HepG2 (cell line): ENCODE measurements at regions not wholly inside any gene's neighbourhood (a gene's known extent, or its start where the extent isn't known, plus 50 kb on each side); places are given as distances from the start of the nearest gene placed in this dataset.

ENCODE experiments used
- ATAC-seq: fragments of 200-7000 bp; cut with Tn5 transposase; 3 replicates; pipeline ENCODE4 v1.9.1; 2020; ENCODE audit warnings: mild to moderate bottlenecking, moderate library complexity
- BruUV-seq: library from RNA; stranded (reverse); fragments of 400-500 nt; replicated peaks from 2 replicates; lab custom pipeline; 2021; lab: Mats Ljungman, UMichigan
- CTCF ChIA-PET: fragments of 300-600 bp; formaldehyde crosslinking; extraction: SDS; loops from one replicate; lab custom pipeline; 2021; ENCODE audit warnings: low total read pairs, inconsistent platforms, low intra/inter-chr PET ratio; lab: Yijun Ruan, JAX
- POLR2A ChIA-PET: fragments of 350-600 bp; sonication (Branson Sonifier 250); formaldehyde crosslinking; loops from one replicate; lab custom pipeline; 2020; ENCODE audit warnings: antibody characterized with exemption, inconsistent platforms; lab: Yijun Ruan, JAX
- DNase-seq: peaks from one replicate; pipeline ENCODE4 v3.0.0-alpha.2; 2015; ENCODE audit warnings: low spot score
- FAIRE-seq: peaks from 3 replicates; lab custom pipeline; 2011; peaks lifted over from hg19 to GRCh38; lab: Jason Lieb, UNC
- H2AFZ ChIP-seq: one replicate; pipeline ENCODE4 v1.6.1; 2011; ENCODE audit warnings: low read length, inconsistent platforms
- H3K27ac ChIP-seq: fragments of 300-600 bp; 3 replicates; pipeline ENCODE4 v1.8.0; 2011; ENCODE audit warnings: mixed run types, mild to moderate bottlenecking, mixed read lengths, low read length, inconsistent platforms; ENCODE audit not compliant: insufficient read depth; ENCODE audit errors: extremely low read length
- H3K27me3 ChIP-seq, 2 experiments: fragments of 200-600 bp in 1 of 2; 2 replicates in 1 of 2; 3 replicates in 1 of 2; pipeline versions ENCODE4 v1.6.0 to v1.8.0; 2011; ENCODE audit warnings: low read length in 2 of 2, mild to moderate bottlenecking in 2 of 2, moderate library complexity in 2 of 2, inconsistent platforms in 1 of 2; ENCODE audit not compliant: insufficient read depth in 2 of 2, control insufficient read depth in 1 of 2
- H3K36me3 ChIP-seq, 2 experiments: fragments of 200-600 bp in 1 of 2; replicated peaks in 1 of 2; 2 replicates in 1 of 2; 3 replicates in 1 of 2; pipeline versions ENCODE4 v1.5.1 to v1.8.0; 2011; ENCODE audit warnings: low read length in 2 of 2, inconsistent platforms in 1 of 2; ENCODE audit not compliant: insufficient read depth in 2 of 2, control insufficient read depth in 1 of 2
- H3K4me1 ChIP-seq: 2 replicates; pipeline ENCODE4 v1.5.1; 2012; ENCODE audit warnings: low read length, inconsistent platforms; ENCODE audit not compliant: insufficient read depth
- H3K4me2 ChIP-seq: 2 replicates; pipeline ENCODE4 v1.6.0; 2011; ENCODE audit warnings: low read depth, low read length, inconsistent platforms
- H3K4me3 ChIP-seq, 3 experiments: fragments of 200-600 bp in 1 of 3; sonication (generic), shearing (Covaris generic) in 1 of 3; replicated peaks in 1 of 3; 2 replicates each; pipeline ENCODE4 v1.5.1; 2011 to 2016; ENCODE audit warnings: low read length in 3 of 3, inconsistent platforms in 2 of 3, low read depth in 2 of 3, mild to moderate bottlenecking in 2 of 3, control low read depth in 1 of 3, mixed read lengths in 1 of 3; ENCODE audit not compliant: insufficient read depth in 1 of 3
- H3K79me2 ChIP-seq: one replicate; pipeline ENCODE4 v1.6.1; 2011; ENCODE audit warnings: low read length, inconsistent platforms; ENCODE audit not compliant: insufficient read depth
- H3K9ac ChIP-seq: 2 replicates; pipeline ENCODE4 v1.6.0; 2011; ENCODE audit warnings: mild to moderate bottlenecking, low read depth, low read length, inconsistent platforms; ENCODE audit not compliant: insufficient read depth
- H3K9me3 ChIP-seq: 2 replicates; pipeline ENCODE4 v1.5.1; 2012; ENCODE audit warnings: mild to moderate bottlenecking, low read length
- H4K20me1 ChIP-seq: 2 replicates; pipeline ENCODE4 v1.6.0; 2011; ENCODE audit warnings: inconsistent platforms, mild to moderate bottlenecking, low read length, moderate library complexity; ENCODE audit not compliant: insufficient read depth
- CEBPB ChIP-seq: IDR thresholded peaks from 2 replicates; pipeline ENCODE4 v1.6.1; 2011; ENCODE audit warnings: low read depth, low read length, improper control_type of control experiment, borderline replicate concordance
- FLYWCH1 ChIP-seq: sonication (generic); formaldehyde crosslinking; IDR thresholded peaks from 2 replicates; pipeline ENCODE4 v1.8.1; 2023; ENCODE audit warnings: mild to moderate bottlenecking, missing genetic modification reagents
- MED1 ChIP-seq: sonication (generic); formaldehyde crosslinking; IDR thresholded peaks from 2 replicates; pipeline ENCODE4 v1.4.0; 2020; ENCODE audit warnings: missing genetic modification reagents
- REPIN1 ChIP-seq: sonication (generic); formaldehyde crosslinking; IDR thresholded peaks from 2 replicates; pipeline ENCODE4 v1.8.0; 2022; ENCODE audit warnings: missing genetic modification reagents, low read depth, mild to moderate bottlenecking, borderline replicate concordance
- RERE ChIP-seq: IDR thresholded peaks from 2 replicates; pipeline ENCODE4 v1.6.1; 2016; ENCODE audit warnings: low read depth, missing genetic modification reagents, missing compliant biosample characterization
- SETDB1 ChIP-seq: sonication (generic); formaldehyde crosslinking; IDR thresholded peaks from 2 replicates; pipeline ENCODE4 v1.5.1; 2020; ENCODE audit warnings: missing genetic modification reagents, mild to moderate bottlenecking, borderline replicate concordance
- SIN3B ChIP-seq: fragments of 150-350 bp; IDR thresholded peaks from 2 replicates; pipeline ENCODE4 v1.6.1; 2014; ENCODE audit warnings: low read length
- SUZ12 ChIP-seq: fragments of 150-350 bp; IDR thresholded peaks from 2 replicates; pipeline ENCODE4 v1.6.1; 2014; ENCODE audit warnings: low read depth, low read length
- TSC22D2 ChIP-seq: sonication (generic); formaldehyde crosslinking; IDR thresholded peaks from 2 replicates; pipeline ENCODE4 v1.5.1; 2020; ENCODE audit warnings: missing genetic modification reagents, mild to moderate bottlenecking, borderline replicate concordance
- ZNF160 ChIP-seq: sonication (generic); formaldehyde crosslinking; IDR thresholded peaks from 2 replicates; pipeline ENCODE4 v1.8.0; 2022; ENCODE audit warnings: mild to moderate bottlenecking, inconsistent platforms, missing genetic modification reagents
- ZNF383 ChIP-seq: sonication (generic); formaldehyde crosslinking; IDR thresholded peaks from 2 replicates; pipeline ENCODE4 v1.4.0; 2020; ENCODE audit warnings: missing genetic modification reagents, mild to moderate bottlenecking, borderline replicate concordance
- ZNF710 ChIP-seq: sonication (generic); formaldehyde crosslinking; IDR thresholded peaks from 2 replicates; pipeline ENCODE4 v1.5.0; 2020; ENCODE audit warnings: mild to moderate bottlenecking, missing genetic modification reagents, borderline replicate concordance
- ZNF772 ChIP-seq: sonication (generic); formaldehyde crosslinking; IDR thresholded peaks from 2 replicates; pipeline ENCODE4 v1.5.0; 2020; ENCODE audit warnings: mild to moderate bottlenecking, missing genetic modification reagents
- WGBS: methylation state at CpG from one replicate; pipeline ENCODE4 v1.1.6; 2017; ENCODE audit warnings: low lambda C conversion rate; 5-methylcytosine and 5-hydroxymethylcytosine counted together
- in situ Hi-C: cut with HindIII; loops from 2 replicates; pipeline ENCODE4 v1.10.0; 2017; ENCODE audit warnings: low pct_unique_long_range_greater_than_20kb; ENCODE audit not compliant: extremely low pct_ligation_motif_present
- intact Hi-C: fragments of 100-400 bp; cut with micrococcal nuclease; formaldehyde crosslinking; loops from one replicate; pipeline ENCODE4 v1.10.0; 2022; ENCODE audit not compliant: unreplicated experiment
- TF ChIP-seq, protein P1 (sequence below): sonication (generic); formaldehyde crosslinking; IDR thresholded peaks from 2 replicates; pipeline ENCODE4 v1.4.0; 2020; ENCODE audit warnings: missing genetic modification reagents

- TF ChIP-seq SETDB1 (no peak), RERE (CRISPR knock-in tag) (no peak), ZNF160 (CRISPR knock-in tag) (no peak), ZNF710 (CRISPR knock-in tag) (no peak)
Observed at GRCh38 chr10:117934477-117934876, 112.3 kb downstream of the RAB11FIP2 start (continued).

- Histone ChIP-seq H4K20me1 (no peaks in the 10 kb centered on the region), H3K27me3 (peaks cover 0 to 13% of the 10 kb centered on the region in 2 experiments; a peak in 2 of 5 replicates), H3K79me2 (no peaks in the 10 kb centered on the region), H3K4me3 (no peak overlapping the region), H2AFZ (peak overlapping the region; percentile 86), H3K36me3 (no peaks in the 10 kb centered on the region), H3K27ac (no peak overlapping the region)
- WGBS = 26% methylated on average over 9 of the region's 9 CpGs
- CTCF ChIA-PET = no interaction called here
- intact Hi-C loops = no loop called here
- TF ChIP-seq MED1 (no peak), SUZ12 (no peak), ZNF383 (CRISPR knock-in tag) (no peak), ZNF772 (CRISPR knock-in tag) (no peak), REPIN1 (CRISPR knock-in tag) (no peak), FLYWCH1 (CRISPR knock-in tag) (no peak), SIN3B (no peak), CEBPB (no peak), TSC22D2 (no peak)
- TF ChIP-seq, protein P1, sequence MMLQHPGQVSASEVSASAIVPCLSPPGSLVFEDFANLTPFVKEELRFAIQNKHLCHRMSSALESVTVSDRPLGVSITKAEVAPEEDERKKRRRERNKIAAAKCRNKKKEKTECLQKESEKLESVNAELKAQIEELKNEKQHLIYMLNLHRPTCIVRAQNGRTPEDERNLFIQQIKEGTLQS (CRISPR knock-in tag) = no peak
- TF ChIP-seq, all 625 proteins: peak for 0
- Histone ChIP-seq H3K9me3 (no peaks in the 10 kb centered on the region), H3K4me1 (no peaks in the 10 kb centered on the region), H3K4me2 (peak overlapping the region; percentile 49), H3K9ac (no peak overlapping the region)
- POLR2A ChIA-PET = no interaction called here
- ATAC-seq (peak; percentile 47; the same call in 2 of the 3 replicates), DNase-seq (no peak), FAIRE-seq (no peak)
- BruUV-seq = no TSS peak
- in situ Hi-C loops = no loop called here
Observed at GRCh38 chr10:117936141-117936540, 110.6 kb downstream of the RAB11FIP2 start.
